Keratinocyte (primary cell): ENCODE measurements at regions not wholly inside any gene's neighbourhood (a gene's known extent, or its start where the extent isn't known, plus 50 kb on each side); places are given as distances from the start of the nearest gene placed in this dataset.
A peak's percentile ranks its signal among the peaks of the same experiment; 100 is the strongest.

ENCODE experiments used
- DNase-seq: peaks from one replicate; pipeline ENCODE4 v3.0.0-alpha.2; 2011; ENCODE audit warnings: low read depth, missing footprints, low spot score
- FAIRE-seq: peaks from 2 replicates; lab custom pipeline; 2011; peaks lifted over from hg19 to GRCh38; lab: Jason Lieb, UNC
- H2AFZ ChIP-seq: 2 replicates; pipeline ENCODE4 v1.6.0; 2012; ENCODE audit warnings: low read length, control low read depth, inconsistent platforms; ENCODE audit not compliant: control insufficient read depth
- H3K27ac ChIP-seq: 2 replicates; pipeline ENCODE4 v1.5.1; 2011; ENCODE audit warnings: low read length; ENCODE audit not compliant: control insufficient read depth, insufficient read depth
- H3K27me3 ChIP-seq: 3 replicates; pipeline ENCODE4 v1.6.0; 2011; ENCODE audit warnings: low read length; ENCODE audit not compliant: control insufficient read depth, insufficient read depth; ENCODE audit errors: extremely low read depth
- H3K36me3 ChIP-seq, 2 experiments: 2 replicates in 1 of 2; 3 replicates in 1 of 2; pipeline ENCODE4 v1.5.1; 2011; ENCODE audit warnings: low read length in 2 of 2, mild to moderate bottlenecking in 1 of 2; ENCODE audit not compliant: control insufficient read depth in 2 of 2, insufficient read depth in 2 of 2; ENCODE audit errors: extremely low read depth in 1 of 2
- H3K4me1 ChIP-seq: 3 replicates; pipeline ENCODE4 v1.5.1; 2011; ENCODE audit warnings: low read length; ENCODE audit not compliant: control insufficient read depth, insufficient read depth; ENCODE audit errors: extremely low read depth
- H3K4me2 ChIP-seq: 3 replicates; pipeline ENCODE4 v1.6.0; 2011; ENCODE audit warnings: low read depth, low read length; ENCODE audit not compliant: control insufficient read depth, insufficient read depth; ENCODE audit errors: extremely low read depth
- H3K4me3 ChIP-seq, 3 experiments: fragments of 200-600 bp in 1 of 3; sonication (generic) in 1 of 3; 2 replicates in 2 of 3; 3 replicates in 1 of 3; pipeline ENCODE4 v1.5.1; 2011 to 2016; ENCODE audit warnings: low read length in 3 of 3, mild to moderate bottlenecking in 3 of 3, control low read depth in 2 of 3, inconsistent platforms in 1 of 3, low read depth in 1 of 3, mixed read lengths in 1 of 3, mixed run types in 1 of 3, moderate library complexity in 1 of 3; ENCODE audit not compliant: control insufficient read depth in 2 of 3, insufficient read depth in 2 of 3; ENCODE audit errors: extremely low read depth in 1 of 3
- H3K79me2 ChIP-seq: 2 replicates; pipeline ENCODE4 v1.6.0; 2012; ENCODE audit warnings: low read length; ENCODE audit not compliant: control insufficient read depth, insufficient read depth
- H3K9ac ChIP-seq: 3 replicates; pipeline ENCODE4 v1.6.0; 2011; ENCODE audit warnings: low read length; ENCODE audit not compliant: control insufficient read depth, insufficient read depth; ENCODE audit errors: extremely low read depth
- H3K9me1 ChIP-seq: 3 replicates; pipeline ENCODE4 v1.6.0; 2011; ENCODE audit warnings: low read length; ENCODE audit not compliant: control insufficient read depth, insufficient read depth; ENCODE audit errors: extremely low read depth
- H3K9me3 ChIP-seq: 2 replicates; pipeline ENCODE4 v1.5.1; 2012; ENCODE audit warnings: low read depth, low read length; ENCODE audit not compliant: control insufficient read depth
- H4K20me1 ChIP-seq: 3 replicates; pipeline ENCODE4 v1.6.0; 2011; ENCODE audit warnings: low read length; ENCODE audit not compliant: control insufficient read depth, insufficient read depth; ENCODE audit errors: extremely low read depth
- EZH2 ChIP-seq: IDR thresholded peaks from one replicate; pipeline ENCODE4 v1.6.1; 2012; ENCODE audit warnings: inconsistent platforms, mild to moderate bottlenecking, low read length, moderate library complexity
- dilution Hi-C: fragments of 300-500 bp; cut with MboI; formaldehyde crosslinking; loops from one replicate; pipeline ENCODE4 v1.7.0; 2020; ENCODE audit warnings: low sequenced_read_pairs; ENCODE audit not compliant: extremely low pct_ligation_motif_present
- TF ChIP-seq, protein P1 (sequence below), 3 experiments: IDR thresholded peaks in 1 of 3; conservative IDR thresholded peaks in 1 of 3; optimal IDR thresholded peaks in 1 of 3; 2 replicates in 2 of 3; 3 replicates in 1 of 3; pipeline versions ENCODE3 to v1.5.1; 2011; ENCODE audit warnings: low read length in 3 of 3, mild to moderate bottlenecking in 3 of 3, moderate library complexity in 2 of 3, control low read depth in 1 of 3, inconsistent platforms in 1 of 3; ENCODE audit not compliant: insufficient read depth in 2 of 3; ENCODE audit errors: extremely low read depth in 1 of 3

DNA sequence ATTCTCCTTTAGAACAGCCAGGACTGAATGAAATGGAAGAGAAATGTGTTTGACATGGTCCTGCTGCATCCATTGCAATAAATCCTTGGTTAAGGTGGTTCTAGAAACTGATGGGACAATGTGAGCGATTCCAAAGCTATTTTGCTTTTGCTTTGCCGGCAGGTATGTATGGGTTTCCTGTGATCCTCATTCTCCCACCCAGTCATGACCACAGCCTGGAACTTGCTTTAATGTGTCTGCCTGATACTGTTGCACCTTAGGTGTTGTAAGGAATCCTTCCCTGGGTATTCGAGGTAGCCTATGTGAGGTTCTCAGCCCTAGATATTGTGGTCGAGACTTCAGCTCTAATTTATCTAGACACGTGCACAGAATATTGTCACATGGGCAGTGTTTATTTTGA lies 86.1 kb downstream of the ZNF518B start:
- H3K4me2 ChIP-seq = no peak overlapping the region
- FAIRE-seq = no peak

DNA sequence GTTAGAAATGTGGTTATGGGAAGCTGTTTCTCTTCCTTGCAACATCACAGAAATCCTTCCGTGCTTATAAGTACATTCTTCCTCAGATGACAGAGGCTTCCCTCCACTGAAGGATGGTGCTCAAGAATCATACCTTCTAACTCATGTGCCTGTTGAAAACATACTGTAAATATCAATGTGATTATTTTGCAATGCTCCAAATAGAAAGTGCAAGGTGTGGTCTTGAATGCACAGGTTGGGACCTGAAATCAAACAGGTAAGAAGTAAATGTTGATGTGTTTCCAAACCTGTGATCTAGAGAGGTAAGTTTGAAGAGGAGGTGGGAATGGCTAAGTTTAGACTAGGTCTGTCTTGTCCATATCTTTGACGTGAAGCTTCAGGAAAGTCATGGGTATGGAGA lies 87.7 kb downstream of the ZNF518B start:
- H3K27me3 ChIP-seq = no peaks in the 10 kb centered on the region
- DNase-seq (no peak), FAIRE-seq (peak; percentile 58)
- H3K4me3 ChIP-seq = no peak overlapping the region
- no peaks in the 10 kb centered on the region for H3K79me2 ChIP-seq
- no peak overlapping the region for H3K9ac ChIP-seq
- TF ChIP-seq, protein P1, sequence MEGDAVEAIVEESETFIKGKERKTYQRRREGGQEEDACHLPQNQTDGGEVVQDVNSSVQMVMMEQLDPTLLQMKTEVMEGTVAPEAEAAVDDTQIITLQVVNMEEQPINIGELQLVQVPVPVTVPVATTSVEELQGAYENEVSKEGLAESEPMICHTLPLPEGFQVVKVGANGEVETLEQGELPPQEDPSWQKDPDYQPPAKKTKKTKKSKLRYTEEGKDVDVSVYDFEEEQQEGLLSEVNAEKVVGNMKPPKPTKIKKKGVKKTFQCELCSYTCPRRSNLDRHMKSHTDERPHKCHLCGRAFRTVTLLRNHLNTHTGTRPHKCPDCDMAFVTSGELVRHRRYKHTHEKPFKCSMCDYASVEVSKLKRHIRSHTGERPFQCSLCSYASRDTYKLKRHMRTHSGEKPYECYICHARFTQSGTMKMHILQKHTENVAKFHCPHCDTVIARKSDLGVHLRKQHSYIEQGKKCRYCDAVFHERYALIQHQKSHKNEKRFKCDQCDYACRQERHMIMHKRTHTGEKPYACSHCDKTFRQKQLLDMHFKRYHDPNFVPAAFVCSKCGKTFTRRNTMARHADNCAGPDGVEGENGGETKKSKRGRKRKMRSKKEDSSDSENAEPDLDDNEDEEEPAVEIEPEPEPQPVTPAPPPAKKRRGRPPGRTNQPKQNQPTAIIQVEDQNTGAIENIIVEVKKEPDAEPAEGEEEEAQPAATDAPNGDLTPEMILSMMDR (optimal IDR thresholded peaks at IDR 0.05 in 1 of 3, IDR thresholded peaks at IDR 0.05 in 1 of 3, conservative IDR thresholded peaks at IDR 0.05 in 1 of 3; ENCODE audit: extremely low read depth in 1 of 3, insufficient read depth in 2 of 3, low read length in 3 of 3) = no peak
- H4K20me1 ChIP-seq = no peaks in the 10 kb centered on the region
- no peak overlapping the region for H3K27ac ChIP-seq
- H3K9me3 ChIP-seq = no peaks in the 10 kb centered on the region
- no peaks in the 10 kb centered on the region for H3K9me1 ChIP-seq
- no peak overlapping the region for H2AFZ ChIP-seq
- dilution Hi-C loops = no loop called here
- H3K4me1 ChIP-seq = peaks cover 28% of the 10 kb centered on the region
- H3K36me3 ChIP-seq = no peaks in the 10 kb centered on the region
- no peak overlapping the region for H3K4me2 ChIP-seq

More for the DNA sequence above, 86.1 kb downstream of the ZNF518B start:
- H3K9me1 ChIP-seq = no peaks in the 10 kb centered on the region
- no peaks in the 10 kb centered on the region for H3K36me3 ChIP-seq
- no peak overlapping the region for H3K9ac ChIP-seq
- H3K79me2 ChIP-seq = no peaks in the 10 kb centered on the region
- H3K4me3 ChIP-seq = no peak overlapping the region
- H3K9me3 ChIP-seq = no peaks in the 10 kb centered on the region
- H2AFZ ChIP-seq = no peak overlapping the region
- dilution Hi-C loops = no loop called here
- DNase-seq = no peak
- no peaks in the 10 kb centered on the region for H4K20me1 ChIP-seq
- no peak overlapping the region for H3K27ac ChIP-seq
- H3K4me1 ChIP-seq = peaks cover 23% of the 10 kb centered on the region
- no peaks in the 10 kb centered on the region for H3K27me3 ChIP-seq
- TF ChIP-seq, protein P1 (optimal IDR thresholded peaks at IDR 0.05 in 1 of 3, IDR thresholded peaks at IDR 0.05 in 1 of 3, conservative IDR thresholded peaks at IDR 0.05 in 1 of 3; ENCODE audit: extremely low read depth in 1 of 3, insufficient read depth in 2 of 3, low read length in 3 of 3) = no peak
- TF ChIP-seq EZH2 = no peak
